Hematopoietic multipotent progenitor cell treated with erythropoietin and hydrocortisone succinate and interleukin-3 and kit ligand, for 4 days (in vitro differentiated cells): ENCODE measurements at regions not wholly inside any gene's neighbourhood (a gene's known extent, or its start where the extent isn't known, plus 50 kb on each side); places are given as distances from the start of the nearest gene placed in this dataset.
A peak's percentile ranks its signal among the peaks of the same experiment; 100 is the strongest.
"Not testable (repeated sequence)": the region's sequence is repeated elsewhere in the genome, so short reads cannot be mapped to it uniquely, and the experiment has no call there.

Experiments used
- DNase-seq: peaks from one replicate; pipeline ENCODE4 v3.0.0-alpha.2; 2015

DNA sequence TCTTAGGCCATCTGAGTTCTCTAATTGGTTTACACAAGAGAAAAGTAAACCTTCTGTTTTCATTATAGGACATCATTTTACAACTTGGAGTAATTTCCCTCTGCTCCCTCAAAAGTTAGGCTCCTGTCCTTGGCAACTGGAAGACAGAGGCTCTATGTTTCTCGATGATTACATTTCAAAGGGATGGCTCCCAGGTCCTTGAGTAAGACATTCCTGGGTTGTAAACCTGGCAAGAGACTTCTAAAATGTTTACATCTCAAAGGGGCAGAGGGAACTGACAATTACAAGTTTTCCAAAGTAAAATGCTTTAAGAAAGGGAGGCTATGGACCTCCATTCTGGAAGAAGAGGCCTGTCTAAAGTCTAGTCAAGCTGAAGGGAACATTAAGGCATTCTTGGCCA lies 268.3 kb upstream of the REG3G start:
- no peak for DNase-seq

- DNase-seq = no peak
These were observed 267.9 kb upstream of the REG3G start for GRCh38 chr2:78757640-78758039.

DNA sequence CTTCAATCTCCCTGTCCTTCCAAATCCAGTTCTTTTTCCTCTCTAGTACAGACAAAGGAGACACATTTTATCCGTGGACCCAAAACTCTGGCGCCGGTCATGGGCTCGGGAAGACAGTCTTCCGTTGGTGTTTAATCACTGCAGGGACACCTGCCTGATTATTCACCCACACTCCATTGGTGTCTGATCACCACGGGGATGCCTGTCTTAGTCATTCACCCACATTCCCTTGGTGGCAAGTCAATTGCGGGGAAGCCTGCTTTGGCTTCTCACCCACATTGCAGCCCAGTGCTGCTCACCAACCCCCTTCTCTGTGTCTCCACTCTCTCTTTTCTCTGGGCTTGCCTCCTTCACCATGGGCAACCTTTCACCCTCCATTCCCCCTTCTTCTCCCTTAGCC lies 266.7 kb upstream of the REG3G start:
- not testable (repeated sequence) for DNase-seq

DNA sequence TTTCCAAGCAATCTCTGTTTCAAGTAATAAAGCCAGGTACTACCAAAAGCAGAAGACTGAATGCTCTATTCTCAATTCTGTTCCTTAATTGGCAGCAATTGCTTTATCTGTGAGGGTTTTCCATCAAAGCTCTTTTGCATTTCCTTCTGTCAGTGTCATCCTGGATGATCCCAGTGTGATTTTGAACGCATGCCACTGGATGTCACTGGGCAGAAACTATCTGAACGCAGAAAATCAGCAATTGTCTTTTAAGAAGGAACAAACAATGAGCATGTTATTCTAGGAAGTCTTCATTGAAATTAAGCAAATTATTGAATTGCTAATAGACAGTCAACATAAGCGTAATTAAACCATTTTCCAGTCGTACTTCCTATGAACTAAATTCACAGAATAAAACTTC lies 259.0 kb upstream of the REG3G start:
- no peak for DNase-seq

GRCh38 chr2:78768016-78768415 lies 257.5 kb upstream of the REG3G start:
- no peak for DNase-seq

DNA sequence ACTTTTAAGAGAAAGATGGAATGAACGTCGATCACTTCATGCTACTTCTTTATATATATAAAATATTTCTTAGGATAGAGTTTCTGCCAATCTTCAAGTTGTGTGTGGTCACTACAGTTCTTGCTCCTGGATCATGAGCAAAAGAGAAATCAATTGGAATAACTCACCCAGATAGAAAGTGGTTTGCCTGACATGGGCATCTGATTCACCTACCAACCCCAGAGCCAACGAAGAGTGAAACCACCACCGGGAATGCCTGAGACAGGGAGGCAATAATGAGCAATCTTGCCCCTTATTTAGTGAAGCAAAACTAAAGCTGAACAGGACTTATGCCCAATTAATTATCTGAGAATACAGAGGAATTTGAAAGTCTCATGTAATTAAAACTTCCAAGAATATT lies 250.2 kb upstream of the REG3G start:
- DNase-seq = no peak

DNA sequence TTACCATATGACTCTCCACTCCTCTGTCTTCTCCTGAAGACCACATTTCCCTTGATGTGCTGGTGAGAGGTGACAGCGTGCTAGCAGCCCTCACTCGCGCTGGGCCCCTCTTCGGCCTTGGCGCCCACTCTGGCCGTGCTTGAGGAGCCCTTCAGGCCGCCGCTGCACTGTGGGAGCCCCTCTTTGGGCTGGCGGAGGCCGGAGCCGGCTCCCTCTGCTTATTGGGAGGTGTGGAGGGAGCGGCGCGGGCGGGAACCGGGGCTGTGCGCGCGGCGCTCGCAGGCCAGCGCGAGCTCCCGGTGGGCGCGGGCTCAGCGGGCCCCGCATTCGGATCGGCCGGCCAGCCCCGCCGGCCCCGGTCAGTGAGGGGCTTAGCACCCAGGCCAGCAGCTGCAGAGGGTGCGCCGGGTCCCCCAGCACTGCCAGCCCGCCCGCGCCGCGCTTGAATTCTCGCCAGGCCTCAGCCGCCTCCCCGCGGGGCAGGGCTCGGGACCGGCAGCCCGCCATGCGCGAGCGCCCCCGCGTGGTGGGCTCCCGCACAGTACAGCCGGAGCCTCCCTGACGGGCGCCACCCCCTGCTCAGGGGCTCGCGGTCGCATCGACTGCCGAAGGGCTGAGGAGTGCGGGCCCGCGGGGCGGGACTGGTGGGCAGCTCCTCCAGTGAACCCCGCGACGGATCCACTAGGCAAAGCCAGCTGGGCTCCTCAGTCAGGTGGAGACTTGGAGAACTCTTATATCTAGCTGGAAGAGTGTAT lies 246.6 kb upstream of the REG3G start:
- no peak for DNase-seq

- DNase-seq = no peak
These were observed 245.7 kb upstream of the REG3G start for GRCh38 chr2:78779761-78780160.

GRCh38 chr2:78780256-78780655 lies 245.2 kb upstream of the REG3G start:
- no peak for DNase-seq

- no peak for DNase-seq
These were observed 244.5 kb upstream of the REG3G start for GRCh38 chr2:78780864-78781583.

DNA sequence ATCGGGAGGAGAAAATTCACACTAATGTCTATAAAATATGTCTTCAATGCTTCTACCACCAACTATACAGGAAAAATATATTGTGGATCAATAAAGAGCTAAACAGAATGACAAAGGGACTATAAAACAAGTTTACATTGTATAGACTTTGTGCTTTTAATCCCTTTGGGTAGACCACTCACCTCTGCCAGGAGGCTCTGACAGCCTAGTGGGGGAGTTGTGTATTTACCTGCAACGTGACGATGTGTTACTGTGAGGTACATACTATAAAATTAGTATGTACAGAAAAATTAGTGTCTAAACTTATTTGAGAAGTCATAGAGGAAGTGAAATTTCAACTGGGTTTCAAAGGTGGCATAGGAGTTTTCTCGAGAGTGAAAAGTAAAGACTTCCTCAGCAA lies 243.3 kb upstream of the REG3G start:
- no peak for DNase-seq

GRCh38 chr2:78811955-78812610 lies 213.4 kb upstream of the REG3G start:
- DNase-seq = no peak

- DNase-seq = no peak
These were observed 211.0 kb upstream of the REG3G start for GRCh38 chr2:78814331-78814986.

DNA sequence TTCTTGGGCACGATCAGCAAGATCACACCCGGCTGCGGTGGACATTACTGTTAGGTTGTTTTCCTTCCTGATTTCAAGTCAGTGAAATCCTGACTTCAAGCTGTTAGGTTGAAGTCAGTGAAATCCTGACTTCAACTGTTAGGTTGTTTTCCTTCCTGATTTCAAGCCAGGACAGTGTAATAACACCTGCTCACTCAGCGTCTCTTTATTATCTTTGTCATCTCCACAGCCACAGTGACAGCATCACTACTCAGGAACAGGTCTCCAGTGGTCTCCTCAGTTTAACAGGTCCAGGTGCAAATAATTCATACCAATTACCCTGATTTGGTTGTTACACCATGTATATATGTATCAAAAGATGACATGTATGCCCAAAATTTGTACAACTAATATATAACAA lies 208.1 kb upstream of the REG3G start:
- DNase-seq = no peak

- DNase-seq = no peak
These were observed 193.0 kb upstream of the REG3G start for GRCh38 chr2:78832481-78832880.

- no peak for DNase-seq
These were observed 186.2 kb upstream of the REG3G start for GRCh38 chr2:78839259-78839658.

GRCh38 chr2:78840311-78840710 lies 185.2 kb upstream of the REG3G start:
- not testable (repeated sequence) for DNase-seq

DNA sequence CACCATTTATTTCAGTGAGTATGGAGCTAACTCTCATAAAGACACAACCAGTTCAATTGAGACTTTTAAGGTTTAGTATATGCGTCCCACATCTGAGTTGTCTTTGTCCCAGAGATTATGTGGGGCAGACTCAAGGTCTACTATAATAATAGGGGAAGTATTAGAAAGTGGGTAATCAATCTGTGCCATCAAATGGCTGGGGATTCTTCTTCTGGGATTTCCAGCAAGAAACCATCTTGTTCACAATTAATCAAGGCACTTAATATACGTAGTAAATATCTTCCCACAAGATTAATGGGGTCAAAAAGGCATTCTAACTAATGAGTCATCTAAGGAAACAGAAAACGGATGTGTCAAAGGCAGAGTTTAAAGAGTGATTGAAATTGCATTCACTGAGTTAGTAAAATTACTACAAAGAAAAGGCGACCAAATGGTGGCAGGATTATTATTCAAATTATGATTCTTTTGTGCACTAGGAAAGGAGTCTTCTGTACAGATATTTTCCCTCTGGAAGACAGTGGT lies 179.8 kb upstream of the REG3G start:
- no peak for DNase-seq

GRCh38 chr2:78861546-78861945 lies 164.0 kb upstream of the REG3G start:
- DNase-seq = peak; percentile 34

- no peak for DNase-seq
These were observed 161.3 kb upstream of the REG3G start for GRCh38 chr2:78864205-78864604.

- DNase-seq = no peak
These were observed 159.8 kb upstream of the REG3G start for GRCh38 chr2:78865667-78866066.

- DNase-seq = peak; percentile 23
These were observed 155.0 kb upstream of the REG3G start for GRCh38 chr2:78870343-78870967.

DNA sequence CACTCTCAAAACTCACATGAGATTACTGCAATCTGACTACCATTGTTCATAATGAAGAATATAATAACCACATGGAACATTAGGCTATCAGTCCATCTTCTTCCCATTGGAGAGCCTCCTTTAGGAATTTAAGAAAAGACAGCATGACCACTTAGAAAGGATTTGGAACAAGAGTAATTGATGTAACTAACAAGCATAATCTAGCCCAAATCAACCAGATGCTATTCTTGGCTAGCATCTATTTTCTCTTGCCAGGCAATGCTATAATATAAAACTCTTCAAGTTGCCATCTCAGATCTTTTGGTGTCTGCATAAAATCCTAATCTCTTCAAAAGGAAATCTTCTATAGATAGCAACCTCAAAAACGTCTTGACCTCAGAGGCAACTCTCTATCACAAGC lies 152.0 kb upstream of the REG3G start:
- DNase-seq = no peak
